ENCODE measurements at regions not wholly inside any gene's neighbourhood (a gene's known extent, or its start where the extent isn't known, plus 50 kb on each side); places are given as distances from the start of the nearest gene placed in this dataset.

- no peak overlapping the region for H2AFZ ChIP-seq (ENCODE audit: low read depth)
- H3K79me2 ChIP-seq (ENCODE audit: insufficient read depth, low read depth) = no peaks in the 10 kb centered on the region
- no peak for TF ChIP-seq CTCF (conservative IDR thresholded peaks at IDR 0.05; ENCODE audit: low read depth, low read length)
- H3K36me3 ChIP-seq (ENCODE audit: insufficient read depth) = no peaks in the 10 kb centered on the region
- peaks cover 9% of the 10 kb centered on the region for H3K4me1 ChIP-seq (ENCODE audit: low read depth, poor library complexity, severe bottlenecking)
- no peaks in the 10 kb centered on the region for H4K20me1 ChIP-seq (ENCODE audit: insufficient read depth)
- no peaks in the 10 kb centered on the region for H3K27me3 ChIP-seq (ENCODE audit: insufficient read depth, low read depth)
- H3K27ac ChIP-seq = no peak overlapping the region
- no peak overlapping the region for H3K4me2 ChIP-seq
- no peak overlapping the region for H3K9ac ChIP-seq
- no peak overlapping the region for H3K4me3 ChIP-seq (IDR thresholded peaks at IDR 0.05; ENCODE audit: insufficient read depth, low read depth, low read length)
Measured at GRCh38 chrX:149121206-149121920, 383.7 kb downstream of the IDS start.

GRCh38 chrX:149120459-149120858 is 384.6 kb downstream of the IDS start:
- Histone ChIP-seq H3K36me3 (ENCODE audit: insufficient read depth) (no peaks in the 10 kb centered on the region), H3K4me1 (ENCODE audit: low read depth, poor library complexity, severe bottlenecking) (peaks cover 9% of the 10 kb centered on the region), H3K4me3 (IDR thresholded peaks at IDR 0.05; ENCODE audit: insufficient read depth, low read depth, low read length) (no peak overlapping the region), H3K27me3 (ENCODE audit: insufficient read depth, low read depth) (no peaks in the 10 kb centered on the region), H3K9ac (no peak overlapping the region), H3K27ac (no peak overlapping the region), H3K79me2 (ENCODE audit: insufficient read depth, low read depth) (no peaks in the 10 kb centered on the region), H2AFZ (ENCODE audit: low read depth) (no peak overlapping the region), H4K20me1 (ENCODE audit: insufficient read depth) (no peaks in the 10 kb centered on the region), H3K4me2 (no peak overlapping the region)
- TF ChIP-seq CTCF (conservative IDR thresholded peaks at IDR 0.05; ENCODE audit: low read depth, low read length) = no peak

GRCh38 chrX:149114874-149115273 is 390.2 kb downstream of the IDS start:
- H3K27ac ChIP-seq = no peak overlapping the region
- peaks cover 9% of the 10 kb centered on the region for H3K4me1 ChIP-seq (ENCODE audit: low read depth, poor library complexity, severe bottlenecking)
- no peak overlapping the region for H3K4me3 ChIP-seq (IDR thresholded peaks at IDR 0.05; ENCODE audit: insufficient read depth, low read depth, low read length)

GRCh38 chrX:149114001-149114400 is 391.1 kb downstream of the IDS start:
- peaks cover 9% of the 10 kb centered on the region for H3K4me1 ChIP-seq (ENCODE audit: low read depth, poor library complexity, severe bottlenecking)
- TF ChIP-seq CTCF (conservative IDR thresholded peaks at IDR 0.05; ENCODE audit: low read depth, low read length) = no peak
- H2AFZ ChIP-seq (ENCODE audit: low read depth) = no peak overlapping the region

More at GRCh38 chrX:149114874-149115273, 390.2 kb downstream of the IDS start:
- Histone ChIP-seq H4K20me1 (ENCODE audit: insufficient read depth) (no peaks in the 10 kb centered on the region), H3K4me2 (no peak overlapping the region), H3K79me2 (ENCODE audit: insufficient read depth, low read depth) (no peaks in the 10 kb centered on the region), H3K9ac (no peak overlapping the region), H3K27me3 (ENCODE audit: insufficient read depth, low read depth) (no peaks in the 10 kb centered on the region), H3K36me3 (ENCODE audit: insufficient read depth) (no peaks in the 10 kb centered on the region), H2AFZ (ENCODE audit: low read depth) (no peak overlapping the region)
- no peak for TF ChIP-seq CTCF (conservative IDR thresholded peaks at IDR 0.05; ENCODE audit: low read depth, low read length)

More at GRCh38 chrX:149114001-149114400, 391.1 kb downstream of the IDS start:
- H3K27me3 ChIP-seq (ENCODE audit: insufficient read depth, low read depth) = no peaks in the 10 kb centered on the region
- no peaks in the 10 kb centered on the region for H3K36me3 ChIP-seq (ENCODE audit: insufficient read depth)
- H3K79me2 ChIP-seq (ENCODE audit: insufficient read depth, low read depth) = no peaks in the 10 kb centered on the region
- no peaks in the 10 kb centered on the region for H4K20me1 ChIP-seq (ENCODE audit: insufficient read depth)
- H3K4me2 ChIP-seq = no peak overlapping the region
- no peak overlapping the region for H3K9ac ChIP-seq
- H3K4me3 ChIP-seq (IDR thresholded peaks at IDR 0.05; ENCODE audit: insufficient read depth, low read depth, low read length) = no peak overlapping the region
- no peak overlapping the region for H3K27ac ChIP-seq

Data from KMS-11 (cell line).